HT-29 (cell line): ENCODE measurements at regions not wholly inside any gene's neighbourhood (a gene's known extent, or its start where the extent isn't known, plus 50 kb on each side); places are given as distances from the start of the nearest gene placed in this dataset.

Experiments
- DNase-seq: peaks from one replicate; pipeline ENCODE4 v3.0.0-alpha.2; 2015; ENCODE audit warnings: low spot score

GRCh38 chr4:152161676-152162330 is 374.1 kb downstream of the FBXW7 start:
- DNase-seq, result no peak

- DNase-seq, result no peak
Measured at GRCh38 chr4:152160225-152160800, 375.6 kb downstream of the FBXW7 start.

- DNase-seq, result no peak
Measured at GRCh38 chr4:152159773-152160172, 376.1 kb downstream of the FBXW7 start.

- DNase-seq, result no peak
Measured at GRCh38 chr4:152158225-152158624, 377.7 kb downstream of the FBXW7 start.

- no peak for DNase-seq
Measured at GRCh38 chr4:152157629-152158028, 378.3 kb downstream of the FBXW7 start.

GRCh38 chr4:152156442-152156841 is 379.4 kb downstream of the FBXW7 start:
- no peak for DNase-seq

DNA sequence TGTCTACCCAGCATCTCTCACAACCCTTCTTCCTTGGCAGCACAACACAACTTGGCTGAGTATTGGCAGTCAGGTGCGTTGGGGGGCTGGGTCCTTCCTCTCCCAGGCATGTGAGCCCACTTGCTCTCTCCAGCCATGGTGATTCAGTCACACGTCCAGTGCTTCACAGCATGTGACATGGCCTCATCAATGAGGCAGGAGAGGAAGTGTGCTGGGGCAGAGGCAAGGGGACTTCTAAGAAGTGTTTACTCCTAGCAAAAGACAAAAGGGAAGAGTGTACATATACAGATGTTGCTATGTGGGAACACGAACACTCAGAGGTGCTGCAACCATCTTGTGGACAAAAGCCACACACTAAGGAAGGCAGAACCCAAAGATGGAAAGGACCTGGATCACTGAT is 380.8 kb downstream of the FBXW7 start:
- no peak for DNase-seq

DNA sequence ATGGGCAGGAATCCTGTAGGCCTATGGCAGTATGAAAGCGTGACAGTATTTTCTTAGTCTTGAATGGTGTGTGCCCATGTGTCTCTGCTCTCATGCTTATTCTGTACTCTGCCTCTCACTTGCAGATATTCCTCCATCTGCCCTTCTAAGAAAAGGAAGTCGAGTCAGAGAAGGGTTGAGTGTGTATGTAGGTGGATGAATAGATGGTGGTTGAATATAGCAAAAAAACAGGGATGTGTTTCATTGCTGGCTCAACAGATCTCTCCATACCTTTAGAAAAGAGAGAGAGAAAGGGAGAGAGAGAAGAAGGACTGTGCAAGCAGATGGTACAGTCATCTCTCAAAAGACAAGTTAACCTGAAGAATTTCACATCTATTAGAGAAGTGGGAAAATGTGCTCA is 381.5 kb downstream of the FBXW7 start:
- DNase-seq, result no peak

- no peak for DNase-seq
Measured at GRCh38 chr4:152153476-152154270, 382.2 kb downstream of the FBXW7 start.

- DNase-seq, result no peak
Measured at GRCh38 chr4:152150214-152150613, 385.7 kb downstream of the FBXW7 start.

GRCh38 chr4:152149745-152150144 is 386.1 kb downstream of the FBXW7 start:
- no peak for DNase-seq

- no peak for DNase-seq
Measured at GRCh38 chr4:152148057-152148456, 387.2 kb upstream of the GATB start.

GRCh38 chr4:152146244-152146643 is 385.4 kb upstream of the GATB start:
- DNase-seq, result no peak

GRCh38 chr4:152143806-152144205 is 383.0 kb upstream of the GATB start:
- no peak for DNase-seq

DNA sequence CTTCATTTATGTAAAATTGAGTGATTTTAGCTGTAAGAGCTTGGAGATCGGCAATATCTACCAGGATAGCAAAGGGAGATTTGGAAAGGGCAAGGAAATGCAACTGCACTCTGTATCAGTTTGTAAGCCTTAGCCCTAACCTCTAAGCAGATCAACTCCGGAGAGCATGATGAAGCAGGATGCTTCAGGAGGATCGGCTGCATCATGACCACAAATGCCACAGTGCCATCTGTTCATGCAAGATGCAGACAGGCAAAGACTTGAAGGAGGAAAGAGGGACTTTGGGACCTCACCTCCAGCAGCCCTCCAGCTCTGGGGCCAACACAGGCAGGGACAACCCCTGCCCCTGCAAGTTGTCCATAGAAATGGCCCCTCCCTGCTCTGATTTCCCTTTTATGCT is 377.6 kb upstream of the GATB start:
- DNase-seq, result no peak

- no peak for DNase-seq
Measured at GRCh38 chr4:152132776-152133175, 372.0 kb upstream of the GATB start.

- no peak for DNase-seq
Measured at GRCh38 chr4:152128356-152128755, 367.5 kb upstream of the GATB start.

GRCh38 chr4:152126238-152126637 is 365.4 kb upstream of the GATB start:
- no peak for DNase-seq

GRCh38 chr4:152118819-152119553 is 358.2 kb upstream of the GATB start:
- no peak for DNase-seq

DNA sequence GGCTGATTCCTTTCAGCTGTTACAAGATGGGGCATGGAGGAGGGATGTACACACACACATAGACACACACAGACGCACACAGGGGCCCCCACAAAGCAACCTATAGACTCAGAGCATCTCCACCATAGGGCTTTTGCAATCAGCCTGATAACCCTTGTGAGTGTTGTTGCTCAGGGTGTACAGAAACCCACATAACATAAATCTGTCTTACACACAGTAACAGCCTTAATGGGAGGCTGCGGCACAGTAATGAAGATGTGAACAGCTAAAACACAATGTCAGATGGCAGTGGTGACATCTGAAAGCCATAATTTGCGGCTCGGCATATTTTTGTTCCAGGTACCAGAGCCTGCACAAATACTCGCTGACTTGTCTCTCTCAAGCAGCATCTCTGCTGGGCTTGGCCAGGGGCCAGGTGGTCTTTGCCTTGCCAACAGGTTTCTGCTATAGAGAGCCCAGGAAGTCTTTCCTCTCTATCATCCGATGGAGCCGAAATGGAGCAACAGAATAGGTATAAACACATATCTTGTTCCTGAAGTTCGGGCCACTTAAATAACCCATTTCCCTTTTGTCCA is 357.2 kb upstream of the GATB start:
- no peak for DNase-seq

DNA sequence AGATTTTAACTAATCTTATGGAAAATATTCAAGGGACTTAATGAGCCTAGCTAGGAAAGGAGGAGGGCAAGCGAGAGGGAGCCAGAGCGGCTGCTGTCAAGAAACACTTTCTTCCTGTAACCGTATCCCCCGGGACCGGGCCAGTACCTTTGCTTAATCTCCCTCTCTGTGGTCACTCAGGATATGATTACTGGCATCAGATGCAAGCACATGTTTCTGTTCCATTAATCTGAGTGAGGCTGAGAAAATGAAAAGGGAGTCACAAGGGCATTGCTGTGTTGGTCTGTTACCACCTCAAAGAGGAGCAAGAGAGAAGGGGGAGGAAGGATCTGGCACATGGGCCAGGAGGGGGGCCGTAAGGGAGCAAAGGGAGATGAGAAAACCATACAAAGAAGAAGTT is 356.7 kb upstream of the GATB start:
- DNase-seq, result no peak

- no peak for DNase-seq
Measured at GRCh38 chr4:152117054-152117453, 356.2 kb upstream of the GATB start.
